Astrocyte (in vitro differentiated cells and primary cell): ENCODE measurements at regions not wholly inside any gene's neighbourhood (a gene's known extent, or its start where the extent isn't known, plus 50 kb on each side); places are given as distances from the start of the nearest gene placed in this dataset.

Source experiments
- EZH2 ChIP-seq: IDR thresholded peaks from 2 replicates; pipeline ENCODE4 v1.6.1; 2012; ENCODE audit warnings: mild to moderate bottlenecking, low read length, inconsistent platforms; ENCODE audit not compliant: insufficient read depth
- TF ChIP-seq, protein P1 (sequence below): IDR thresholded peaks from 2 replicates; pipeline ENCODE4 v1.5.1; 2011; ENCODE audit warnings: low read depth, mild to moderate bottlenecking, inconsistent platforms, low read length, moderate library complexity; ENCODE audit not compliant: insufficient read depth

DNA sequence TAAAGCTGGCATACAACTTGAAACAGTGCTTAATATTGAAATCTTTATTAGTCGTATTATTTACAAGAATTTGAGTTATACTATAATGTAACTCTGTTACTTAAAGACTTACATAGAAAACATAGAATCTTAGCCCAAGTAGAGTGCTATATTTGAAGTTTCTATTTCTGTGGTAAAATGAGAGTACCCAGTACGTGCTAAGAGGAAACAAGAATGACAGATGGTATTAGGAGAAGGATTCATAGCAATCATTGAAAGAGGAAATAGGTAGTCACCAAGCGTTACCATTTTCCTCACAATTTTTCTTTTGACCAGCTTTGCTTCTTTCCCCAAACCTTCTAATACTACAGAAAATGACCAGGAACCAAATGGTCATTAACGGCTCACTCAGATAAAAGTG is 412.1 kb upstream of the GRIA3 start:
- no peak for TF ChIP-seq EZH2
- TF ChIP-seq, protein P1, sequence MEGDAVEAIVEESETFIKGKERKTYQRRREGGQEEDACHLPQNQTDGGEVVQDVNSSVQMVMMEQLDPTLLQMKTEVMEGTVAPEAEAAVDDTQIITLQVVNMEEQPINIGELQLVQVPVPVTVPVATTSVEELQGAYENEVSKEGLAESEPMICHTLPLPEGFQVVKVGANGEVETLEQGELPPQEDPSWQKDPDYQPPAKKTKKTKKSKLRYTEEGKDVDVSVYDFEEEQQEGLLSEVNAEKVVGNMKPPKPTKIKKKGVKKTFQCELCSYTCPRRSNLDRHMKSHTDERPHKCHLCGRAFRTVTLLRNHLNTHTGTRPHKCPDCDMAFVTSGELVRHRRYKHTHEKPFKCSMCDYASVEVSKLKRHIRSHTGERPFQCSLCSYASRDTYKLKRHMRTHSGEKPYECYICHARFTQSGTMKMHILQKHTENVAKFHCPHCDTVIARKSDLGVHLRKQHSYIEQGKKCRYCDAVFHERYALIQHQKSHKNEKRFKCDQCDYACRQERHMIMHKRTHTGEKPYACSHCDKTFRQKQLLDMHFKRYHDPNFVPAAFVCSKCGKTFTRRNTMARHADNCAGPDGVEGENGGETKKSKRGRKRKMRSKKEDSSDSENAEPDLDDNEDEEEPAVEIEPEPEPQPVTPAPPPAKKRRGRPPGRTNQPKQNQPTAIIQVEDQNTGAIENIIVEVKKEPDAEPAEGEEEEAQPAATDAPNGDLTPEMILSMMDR: no peak
